ENCODE measurements at regions not wholly inside any gene's neighbourhood (a gene's known extent, or its start where the extent isn't known, plus 50 kb on each side); places are given as distances from the start of the nearest gene placed in this dataset.

DNA sequence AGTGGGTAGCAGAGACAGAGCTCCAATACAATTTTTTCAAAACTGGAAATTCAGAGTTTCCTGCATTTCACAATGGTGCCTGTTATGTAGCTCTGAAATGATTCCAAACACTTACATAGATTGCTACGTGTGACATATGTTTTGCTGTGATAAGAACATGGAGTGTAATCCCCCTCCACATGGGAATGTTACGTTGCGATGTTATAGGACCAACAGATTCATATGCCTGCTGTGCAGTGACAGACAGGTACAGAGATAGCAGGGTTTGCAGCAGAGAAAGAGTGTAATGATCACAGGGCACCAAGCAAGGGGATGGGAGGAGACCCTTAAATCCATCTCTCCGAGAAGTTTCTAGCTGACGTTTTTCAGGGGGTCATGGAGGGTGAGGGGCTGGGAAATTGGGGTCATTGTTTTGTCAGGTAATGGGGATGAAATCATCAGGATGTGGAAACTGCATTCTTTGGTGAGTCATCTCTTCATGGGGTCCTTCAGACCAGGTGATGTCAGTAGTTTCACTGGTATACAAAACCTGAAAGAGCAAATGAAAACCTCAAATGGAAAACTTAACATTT, 76.6 kb upstream of the OSBPL8 start:
- Histone ChIP-seq H3K4me2 (ENCODE audit: low read length) (peak overlapping the region; percentile 26), H2AFZ (ENCODE audit: low read depth, low read length) (no peak overlapping the region), H4K20me1 (ENCODE audit: insufficient read depth) (no peaks in the 10 kb centered on the region), H3K27me3 (ENCODE audit: insufficient read depth, low read depth, low read length) (no peaks in the 10 kb centered on the region), H3K9me3 (ENCODE audit: low read length) (no peaks in the 10 kb centered on the region), H3F3A (ENCODE audit: insufficient read depth, low read length, poor library complexity, severe bottlenecking) (no peaks in the 10 kb centered on the region), H3K9ac (ENCODE audit: low read length) (no peak overlapping the region), H3K9me2 (ENCODE audit: insufficient read depth, low read length) (no peaks in the 10 kb centered on the region), H3K36me3 (ENCODE audit: insufficient read depth, low read length) (no peaks in the 10 kb centered on the region), H3K27ac (ENCODE audit: low read length) (no peak overlapping the region), H3K4me3 (ENCODE audit: low read length) (no peak overlapping the region), H3K79me2 (replicated peaks; ENCODE audit: insufficient read depth, low read length) (no peaks in the 10 kb centered on the region)
- TF ChIP-seq EP300 (conservative IDR thresholded peaks at IDR 0.05; ENCODE audit: poor library complexity, severe bottlenecking) (no peak), POLR2AphosphoS5 (IDR thresholded peaks at IDR 0.05) (peak; percentile 98), SMC3 (conservative IDR thresholded peaks at IDR 0.05; ENCODE audit: poor library complexity) (peak; percentile 15)
- TF ChIP-seq, protein P1, sequence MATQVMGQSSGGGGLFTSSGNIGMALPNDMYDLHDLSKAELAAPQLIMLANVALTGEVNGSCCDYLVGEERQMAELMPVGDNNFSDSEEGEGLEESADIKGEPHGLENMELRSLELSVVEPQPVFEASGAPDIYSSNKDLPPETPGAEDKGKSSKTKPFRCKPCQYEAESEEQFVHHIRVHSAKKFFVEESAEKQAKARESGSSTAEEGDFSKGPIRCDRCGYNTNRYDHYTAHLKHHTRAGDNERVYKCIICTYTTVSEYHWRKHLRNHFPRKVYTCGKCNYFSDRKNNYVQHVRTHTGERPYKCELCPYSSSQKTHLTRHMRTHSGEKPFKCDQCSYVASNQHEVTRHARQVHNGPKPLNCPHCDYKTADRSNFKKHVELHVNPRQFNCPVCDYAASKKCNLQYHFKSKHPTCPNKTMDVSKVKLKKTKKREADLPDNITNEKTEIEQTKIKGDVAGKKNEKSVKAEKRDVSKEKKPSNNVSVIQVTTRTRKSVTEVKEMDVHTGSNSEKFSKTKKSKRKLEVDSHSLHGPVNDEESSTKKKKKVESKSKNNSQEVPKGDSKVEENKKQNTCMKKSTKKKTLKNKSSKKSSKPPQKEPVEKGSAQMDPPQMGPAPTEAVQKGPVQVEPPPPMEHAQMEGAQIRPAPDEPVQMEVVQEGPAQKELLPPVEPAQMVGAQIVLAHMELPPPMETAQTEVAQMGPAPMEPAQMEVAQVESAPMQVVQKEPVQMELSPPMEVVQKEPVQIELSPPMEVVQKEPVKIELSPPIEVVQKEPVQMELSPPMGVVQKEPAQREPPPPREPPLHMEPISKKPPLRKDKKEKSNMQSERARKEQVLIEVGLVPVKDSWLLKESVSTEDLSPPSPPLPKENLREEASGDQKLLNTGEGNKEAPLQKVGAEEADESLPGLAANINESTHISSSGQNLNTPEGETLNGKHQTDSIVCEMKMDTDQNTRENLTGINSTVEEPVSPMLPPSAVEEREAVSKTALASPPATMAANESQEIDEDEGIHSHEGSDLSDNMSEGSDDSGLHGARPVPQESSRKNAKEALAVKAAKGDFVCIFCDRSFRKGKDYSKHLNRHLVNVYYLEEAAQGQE (IDR thresholded peaks at IDR 0.05; ENCODE audit: borderline replicate concordance) = peak; percentile 64

DNA sequence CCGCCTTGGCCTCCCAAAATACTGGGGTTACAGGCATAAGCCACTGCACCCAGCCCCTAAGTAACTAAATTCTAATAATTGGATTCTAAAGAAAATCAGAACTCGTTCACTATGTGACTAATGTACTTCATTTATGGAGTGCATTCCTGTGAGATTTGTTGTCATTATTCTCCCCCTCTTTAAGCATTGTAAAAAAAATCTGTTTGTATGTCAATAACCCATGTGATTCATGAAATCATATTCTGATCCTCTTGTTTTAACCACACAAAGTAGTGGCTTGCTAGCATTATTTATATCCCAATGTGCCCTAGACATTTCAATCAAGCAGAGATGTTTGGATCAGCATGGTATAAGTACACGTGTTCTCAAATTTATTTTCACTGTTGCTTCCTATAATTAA, 78.2 kb upstream of the OSBPL8 start:
- H3F3A ChIP-seq (ENCODE audit: insufficient read depth, low read length, poor library complexity, severe bottlenecking) = no peaks in the 10 kb centered on the region
- TF ChIP-seq, protein P2, sequence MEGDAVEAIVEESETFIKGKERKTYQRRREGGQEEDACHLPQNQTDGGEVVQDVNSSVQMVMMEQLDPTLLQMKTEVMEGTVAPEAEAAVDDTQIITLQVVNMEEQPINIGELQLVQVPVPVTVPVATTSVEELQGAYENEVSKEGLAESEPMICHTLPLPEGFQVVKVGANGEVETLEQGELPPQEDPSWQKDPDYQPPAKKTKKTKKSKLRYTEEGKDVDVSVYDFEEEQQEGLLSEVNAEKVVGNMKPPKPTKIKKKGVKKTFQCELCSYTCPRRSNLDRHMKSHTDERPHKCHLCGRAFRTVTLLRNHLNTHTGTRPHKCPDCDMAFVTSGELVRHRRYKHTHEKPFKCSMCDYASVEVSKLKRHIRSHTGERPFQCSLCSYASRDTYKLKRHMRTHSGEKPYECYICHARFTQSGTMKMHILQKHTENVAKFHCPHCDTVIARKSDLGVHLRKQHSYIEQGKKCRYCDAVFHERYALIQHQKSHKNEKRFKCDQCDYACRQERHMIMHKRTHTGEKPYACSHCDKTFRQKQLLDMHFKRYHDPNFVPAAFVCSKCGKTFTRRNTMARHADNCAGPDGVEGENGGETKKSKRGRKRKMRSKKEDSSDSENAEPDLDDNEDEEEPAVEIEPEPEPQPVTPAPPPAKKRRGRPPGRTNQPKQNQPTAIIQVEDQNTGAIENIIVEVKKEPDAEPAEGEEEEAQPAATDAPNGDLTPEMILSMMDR (IDR thresholded peaks at IDR 0.05; ENCODE audit: poor library complexity, severe bottlenecking) = no peak
- TF ChIP-seq RAD21 (conservative IDR thresholded peaks at IDR 0.05) = no peak
- TF ChIP-seq, protein P1 (IDR thresholded peaks at IDR 0.05; ENCODE audit: borderline replicate concordance) = no peak
- TF ChIP-seq POLR2AphosphoS5 (IDR thresholded peaks at IDR 0.05) = no peak
- no peak for TF ChIP-seq MXI1 (conservative IDR thresholded peaks at IDR 0.05; ENCODE audit: poor library complexity, severe bottlenecking)
- no peak for TF ChIP-seq EP300 (conservative IDR thresholded peaks at IDR 0.05; ENCODE audit: poor library complexity, severe bottlenecking)
- TF ChIP-seq TAF1 (IDR thresholded peaks at IDR 0.05; ENCODE audit: low read depth) = no peak
- H2AFZ ChIP-seq (ENCODE audit: low read depth, low read length) = no peak overlapping the region
- H4K20me1 ChIP-seq (ENCODE audit: insufficient read depth) = no peaks in the 10 kb centered on the region
- no peak overlapping the region for H3K9ac ChIP-seq (ENCODE audit: low read length)
- H3K4me3 ChIP-seq (ENCODE audit: low read length) = no peak overlapping the region
- H3K36me3 ChIP-seq (ENCODE audit: insufficient read depth, low read length) = no peaks in the 10 kb centered on the region
- H3K9me2 ChIP-seq (ENCODE audit: insufficient read depth, low read length) = no peaks in the 10 kb centered on the region
- no peaks in the 10 kb centered on the region for H3K9me3 ChIP-seq (ENCODE audit: low read length)
- no peak overlapping the region for H3K27ac ChIP-seq (ENCODE audit: low read length)
- no peak overlapping the region for H3K4me2 ChIP-seq (ENCODE audit: low read length)
- H3K79me2 ChIP-seq (replicated peaks; ENCODE audit: insufficient read depth, low read length) = no peaks in the 10 kb centered on the region
- no peaks in the 10 kb centered on the region for H3K27me3 ChIP-seq (ENCODE audit: insufficient read depth, low read depth, low read length)

Data from neural cell (in vitro differentiated cells).